Type B pancreatic cell (in vitro differentiated cells): ENCODE measurements at regions not wholly inside any gene's neighbourhood (a gene's known extent, or its start where the extent isn't known, plus 50 kb on each side); places are given as distances from the start of the nearest gene placed in this dataset.

Experiments
- DNase-seq: peaks from one replicate; pipeline ENCODE4 v3.0.0; 2021; ENCODE audit warnings: mixed read lengths; ENCODE audit not compliant: unreplicated experiment; ENCODE audit errors: extremely low spot score
- H3K27ac Mint-ChIP-seq: 2 replicates; pipeline ENCODE4 v1.8.0; 2021; ENCODE audit warnings: mild to moderate bottlenecking, mixed read lengths
- H3K27me3 Mint-ChIP-seq: 2 replicates; pipeline ENCODE4 v1.8.0; 2021; ENCODE audit warnings: mixed read lengths
- H3K36me3 Mint-ChIP-seq: 2 replicates; pipeline ENCODE4 v1.8.0; 2021; ENCODE audit warnings: mixed read lengths
- H3K4me1 Mint-ChIP-seq: one replicate; pipeline ENCODE4 v1.8.0; 2021; ENCODE audit warnings: mixed read lengths; ENCODE audit not compliant: unreplicated experiment
- H3K4me3 Mint-ChIP-seq: 2 replicates; pipeline ENCODE4 v1.8.0; 2021; ENCODE audit warnings: mild to moderate bottlenecking, mixed read lengths
- H3K9me3 Mint-ChIP-seq: 2 replicates; pipeline ENCODE4 v1.8.0; 2021; ENCODE audit warnings: mixed read lengths
- TF ChIP-seq, protein P1 (sequence below): fragments of 200-600 bp; sonication (generic); conservative IDR thresholded peaks from 2 replicates; pipeline ENCODE4 v1.5.0; 2021; ENCODE audit warnings: antibody characterized with exemption, mild to moderate bottlenecking

DNA sequence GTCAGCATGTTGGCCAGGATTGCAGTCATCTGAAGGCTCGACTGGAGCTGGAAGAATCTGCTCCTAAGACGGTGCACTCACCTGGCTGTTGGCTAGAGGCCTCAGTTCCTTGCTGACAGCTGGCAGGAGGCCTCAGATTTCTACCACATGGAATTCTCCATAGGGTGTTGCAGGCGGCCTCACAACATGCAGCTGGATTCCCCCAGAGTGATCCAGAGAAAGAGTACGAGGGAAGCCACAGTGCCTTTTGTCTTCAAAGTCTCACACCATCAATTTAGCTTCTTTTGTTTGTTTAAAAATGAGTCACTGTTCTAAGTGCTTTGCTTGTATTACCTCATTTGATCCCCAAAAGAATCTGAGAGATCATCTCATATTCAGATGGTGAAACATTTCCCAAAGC is 65.5 kb upstream of the FYN start:
- no peak for DNase-seq
- H3K27me3 Mint-ChIP-seq = peaks cover under 1% of the 10 kb centered on the region
- no peak overlapping the region for H3K27ac Mint-ChIP-seq
- peaks cover 8% of the 10 kb centered on the region for H3K9me3 Mint-ChIP-seq
- H3K36me3 Mint-ChIP-seq = no peaks in the 10 kb centered on the region
- TF ChIP-seq, protein P1, sequence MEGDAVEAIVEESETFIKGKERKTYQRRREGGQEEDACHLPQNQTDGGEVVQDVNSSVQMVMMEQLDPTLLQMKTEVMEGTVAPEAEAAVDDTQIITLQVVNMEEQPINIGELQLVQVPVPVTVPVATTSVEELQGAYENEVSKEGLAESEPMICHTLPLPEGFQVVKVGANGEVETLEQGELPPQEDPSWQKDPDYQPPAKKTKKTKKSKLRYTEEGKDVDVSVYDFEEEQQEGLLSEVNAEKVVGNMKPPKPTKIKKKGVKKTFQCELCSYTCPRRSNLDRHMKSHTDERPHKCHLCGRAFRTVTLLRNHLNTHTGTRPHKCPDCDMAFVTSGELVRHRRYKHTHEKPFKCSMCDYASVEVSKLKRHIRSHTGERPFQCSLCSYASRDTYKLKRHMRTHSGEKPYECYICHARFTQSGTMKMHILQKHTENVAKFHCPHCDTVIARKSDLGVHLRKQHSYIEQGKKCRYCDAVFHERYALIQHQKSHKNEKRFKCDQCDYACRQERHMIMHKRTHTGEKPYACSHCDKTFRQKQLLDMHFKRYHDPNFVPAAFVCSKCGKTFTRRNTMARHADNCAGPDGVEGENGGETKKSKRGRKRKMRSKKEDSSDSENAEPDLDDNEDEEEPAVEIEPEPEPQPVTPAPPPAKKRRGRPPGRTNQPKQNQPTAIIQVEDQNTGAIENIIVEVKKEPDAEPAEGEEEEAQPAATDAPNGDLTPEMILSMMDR = no peak
- H3K4me3 Mint-ChIP-seq = no peak overlapping the region
- H3K4me1 Mint-ChIP-seq = peaks cover 5% of the 10 kb centered on the region

- DNase-seq = no peak
- no peaks in the 10 kb centered on the region for H3K36me3 Mint-ChIP-seq
- H3K27ac Mint-ChIP-seq = no peak overlapping the region
- H3K4me1 Mint-ChIP-seq = peaks cover 11% of the 10 kb centered on the region
- no peaks in the 10 kb centered on the region for H3K27me3 Mint-ChIP-seq
- peaks cover 8% of the 10 kb centered on the region for H3K9me3 Mint-ChIP-seq
- no peak overlapping the region for H3K4me3 Mint-ChIP-seq
- TF ChIP-seq, protein P1 = no peak
Observed at GRCh38 chr6:111939902-111940301, 66.7 kb upstream of the FYN start.

GRCh38 chr6:111940801-111941200 is 67.5 kb upstream of the FYN start:
- Mint-ChIP-seq H3K9me3 (peaks cover 6% of the 10 kb centered on the region), H3K36me3 (no peaks in the 10 kb centered on the region), H3K4me3 (no peak overlapping the region), H3K4me1 (peaks cover 11% of the 10 kb centered on the region), H3K27ac (no peak overlapping the region), H3K27me3 (no peaks in the 10 kb centered on the region)
- TF ChIP-seq, protein P1 = no peak
- no peak for DNase-seq

DNA sequence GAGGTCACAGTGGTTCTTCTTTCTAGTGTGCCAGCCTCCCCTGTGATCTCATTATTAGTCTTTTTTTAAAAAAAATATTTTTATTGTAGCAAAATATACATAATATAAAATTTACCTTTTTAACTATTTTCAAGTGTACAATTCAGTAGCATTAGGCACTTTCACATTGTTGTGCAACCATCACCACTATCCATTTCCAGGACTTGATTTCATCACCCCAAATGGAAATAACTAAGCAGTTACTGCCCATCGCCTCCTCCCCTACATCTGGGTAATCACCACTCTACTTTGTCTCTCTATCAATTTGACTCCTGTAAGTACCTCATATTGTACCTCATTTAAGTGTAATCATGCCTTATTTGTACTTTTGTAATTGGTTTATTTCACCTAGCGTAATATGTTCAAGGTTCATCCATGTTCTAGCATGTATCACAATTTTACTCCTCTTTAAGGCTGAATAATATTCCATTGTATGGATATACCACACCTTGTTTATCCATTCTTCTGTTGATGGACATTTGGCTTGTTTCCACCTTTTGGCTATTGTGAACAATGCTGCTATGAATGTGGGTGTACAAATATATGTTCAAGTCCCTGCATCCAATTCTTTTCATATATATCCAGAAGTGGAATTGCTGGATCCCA is 68.6 kb upstream of the FYN start:
- Mint-ChIP-seq H3K9me3 (peaks cover 4% of the 10 kb centered on the region), H3K4me1 (peaks cover 11% of the 10 kb centered on the region), H3K36me3 (no peaks in the 10 kb centered on the region), H3K27me3 (no peaks in the 10 kb centered on the region), H3K27ac (no peak overlapping the region), H3K4me3 (no peak overlapping the region)
- TF ChIP-seq, protein P1 = no peak
- no peak for DNase-seq

DNA sequence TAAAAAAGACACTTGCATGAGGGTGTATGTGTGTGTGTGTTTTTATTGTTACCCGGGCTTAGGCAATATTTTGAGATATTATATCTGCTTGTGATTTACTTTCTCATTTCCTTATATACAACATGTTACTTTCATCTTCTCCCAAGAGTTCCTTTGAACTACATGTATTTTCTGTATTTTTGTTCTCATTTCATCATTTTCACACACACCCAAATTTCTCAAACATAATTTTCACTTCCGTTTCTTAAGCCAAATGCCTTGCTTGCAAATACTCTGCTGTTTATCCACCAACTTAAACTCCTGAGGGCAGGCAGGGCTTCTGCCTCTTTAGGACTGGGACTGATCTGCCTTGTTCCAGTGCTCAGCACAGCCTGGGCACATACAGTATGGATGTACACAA is 69.3 kb upstream of the FYN start:
- Mint-ChIP-seq H3K4me3 (no peak overlapping the region), H3K27me3 (no peaks in the 10 kb centered on the region), H3K4me1 (peaks cover 11% of the 10 kb centered on the region), H3K36me3 (no peaks in the 10 kb centered on the region), H3K9me3 (peaks cover 4% of the 10 kb centered on the region), H3K27ac (no peak overlapping the region)
- TF ChIP-seq, protein P1 = no peak
- DNase-seq = no peak

GRCh38 chr6:111943266-111943665 is 70.0 kb upstream of the FYN start:
- peaks cover 11% of the 10 kb centered on the region for H3K4me1 Mint-ChIP-seq
- no peaks in the 10 kb centered on the region for H3K27me3 Mint-ChIP-seq
- H3K4me3 Mint-ChIP-seq = no peak overlapping the region
- TF ChIP-seq, protein P1 = no peak
- no peak overlapping the region for H3K27ac Mint-ChIP-seq
- no peaks in the 10 kb centered on the region for H3K36me3 Mint-ChIP-seq
- no peak for DNase-seq
- H3K9me3 Mint-ChIP-seq = peaks cover 4% of the 10 kb centered on the region
